Nephron progenitor cell (in vitro differentiated cells): ENCODE measurements at regions not wholly inside any gene's neighbourhood (a gene's known extent, or its start where the extent isn't known, plus 50 kb on each side); places are given as distances from the start of the nearest gene placed in this dataset.
A peak's percentile ranks its signal among the peaks of the same experiment; 100 is the strongest.

Experiments used
- DNase-seq: peaks from one replicate; pipeline ENCODE4 v3.0.0; 2021
- H3K27ac Mint-ChIP-seq: 2 replicates; pipeline ENCODE4 v1.8.0; 2021; ENCODE audit warnings: mild to moderate bottlenecking, moderate library complexity, mixed read lengths
- H3K27me3 Mint-ChIP-seq: 2 replicates; pipeline ENCODE4 v1.8.0; 2021; ENCODE audit warnings: mild to moderate bottlenecking, low read depth, mixed read lengths; ENCODE audit not compliant: poor library complexity
- H3K36me3 Mint-ChIP-seq: 2 replicates; pipeline ENCODE4 v1.8.0; 2021; ENCODE audit warnings: low read depth, mixed read lengths
- H3K4me1 Mint-ChIP-seq: 2 replicates; pipeline ENCODE4 v1.8.0; 2021; ENCODE audit warnings: mixed read lengths
- H3K4me3 Mint-ChIP-seq: 2 replicates; pipeline ENCODE4 v1.8.0; 2021; ENCODE audit warnings: mild to moderate bottlenecking, moderate library complexity, mixed read lengths
- H3K9me3 Mint-ChIP-seq: 2 replicates; pipeline ENCODE4 v1.8.0; 2021; ENCODE audit warnings: mild to moderate bottlenecking, moderate library complexity, mixed read lengths
- CTCF ChIP-seq: fragments of 200-600 bp; sonication (generic); IDR thresholded peaks from 2 replicates; pipeline ENCODE4 v1.5.0; 2021; ENCODE audit warnings: antibody characterized with exemption

GRCh38 chr14:58760121-58760520 lies 122.4 kb downstream of the DACT1 start:
- Mint-ChIP-seq H3K9me3 (no peaks in the 10 kb centered on the region), H3K36me3 (no peaks in the 10 kb centered on the region), H3K4me1 (peaks cover 91% of the 10 kb centered on the region), H3K27ac (no peak overlapping the region), H3K27me3 (no peaks in the 10 kb centered on the region), H3K4me3 (no peak overlapping the region)
- DNase-seq = no peak
- no peak for TF ChIP-seq CTCF

GRCh38 chr14:58762629-58763028 lies 124.9 kb downstream of the DACT1 start:
- no peak for DNase-seq
- no peaks in the 10 kb centered on the region for H3K36me3 Mint-ChIP-seq
- TF ChIP-seq CTCF = no peak
- H3K27ac Mint-ChIP-seq = no peak overlapping the region
- H3K4me3 Mint-ChIP-seq = no peak overlapping the region
- H3K9me3 Mint-ChIP-seq = no peaks in the 10 kb centered on the region
- H3K27me3 Mint-ChIP-seq = no peaks in the 10 kb centered on the region
- peaks cover 91% of the 10 kb centered on the region for H3K4me1 Mint-ChIP-seq

GRCh38 chr14:58763210-58763609 lies 125.4 kb downstream of the DACT1 start:
- peak overlapping the region; percentile 82 for H3K27ac Mint-ChIP-seq
- no peak for DNase-seq
- no peak for TF ChIP-seq CTCF
- no peaks in the 10 kb centered on the region for H3K27me3 Mint-ChIP-seq
- peaks cover 89% of the 10 kb centered on the region for H3K4me1 Mint-ChIP-seq
- H3K4me3 Mint-ChIP-seq = no peak overlapping the region
- H3K9me3 Mint-ChIP-seq = no peaks in the 10 kb centered on the region
- H3K36me3 Mint-ChIP-seq = no peaks in the 10 kb centered on the region

DNA sequence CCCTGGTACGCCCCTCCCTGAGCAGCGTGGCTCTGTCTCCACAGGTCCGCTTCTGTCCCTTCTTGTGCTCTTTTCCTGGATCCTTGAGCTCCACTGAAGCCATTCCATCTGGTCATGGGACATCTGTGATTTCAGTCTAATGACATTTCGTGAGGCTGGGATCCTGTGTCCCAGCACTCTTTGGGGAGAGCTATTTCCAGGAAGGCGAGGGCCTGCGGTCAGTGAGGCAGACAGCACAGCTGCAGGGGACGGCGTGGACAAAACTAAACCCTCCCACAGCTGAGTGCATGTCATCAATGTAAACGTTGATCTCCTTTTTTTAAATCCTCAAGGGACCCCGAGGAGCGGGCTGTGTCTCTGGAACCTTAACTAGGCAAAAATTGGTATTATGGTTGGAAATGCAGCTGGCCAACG lies 127.7 kb downstream of the DACT1 start:
- peak overlapping the region; percentile 98 for H3K27ac Mint-ChIP-seq
- H3K4me3 Mint-ChIP-seq = peak overlapping the region; percentile 62
- H3K4me1 Mint-ChIP-seq = peaks cover 88% of the 10 kb centered on the region
- H3K36me3 Mint-ChIP-seq = no peaks in the 10 kb centered on the region
- H3K27me3 Mint-ChIP-seq = peaks cover 3% of the 10 kb centered on the region
- TF ChIP-seq CTCF = no peak
- no peaks in the 10 kb centered on the region for H3K9me3 Mint-ChIP-seq
- DNase-seq = peak; percentile 45

GRCh38 chr14:58765843-58766242 lies 128.1 kb downstream of the DACT1 start:
- TF ChIP-seq CTCF = no peak

DNA sequence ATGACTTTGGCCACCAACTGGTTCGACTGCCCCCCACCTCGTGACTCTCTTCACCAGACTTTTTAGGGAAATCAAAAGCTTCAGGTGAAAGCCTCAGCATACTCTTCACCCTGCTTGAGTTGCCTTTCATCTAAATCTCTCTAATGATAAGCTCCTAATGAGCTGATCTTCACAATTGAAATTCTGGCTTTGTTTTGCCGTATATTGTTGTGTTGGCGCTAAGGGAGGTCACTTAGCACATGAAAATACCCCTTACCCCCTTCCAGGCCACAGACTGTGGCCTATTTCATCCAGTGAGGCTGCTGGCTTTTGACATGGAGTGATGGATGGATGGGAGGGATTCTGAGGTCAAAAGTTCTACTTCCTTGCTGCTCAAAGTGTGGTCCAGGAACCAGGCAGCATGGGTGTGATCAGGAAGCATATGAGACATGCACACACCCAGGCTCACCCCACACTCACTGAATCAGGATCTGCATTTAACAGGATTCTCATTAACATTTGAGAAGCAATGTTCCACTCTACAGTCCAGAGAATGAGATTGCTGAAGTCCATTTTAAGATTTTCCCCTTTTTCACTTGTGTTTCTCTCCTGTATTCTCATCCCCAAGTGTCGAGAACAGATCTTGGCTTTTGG lies 131.4 kb downstream of the DACT1 start:
- Mint-ChIP-seq H3K4me3 (peak overlapping the region; percentile 37), H3K4me1 (peaks cover 96% of the 10 kb centered on the region), H3K9me3 (no peaks in the 10 kb centered on the region), H3K27ac (peak overlapping the region; percentile 44), H3K27me3 (peaks cover 3% of the 10 kb centered on the region), H3K36me3 (no peaks in the 10 kb centered on the region)
- no peak for TF ChIP-seq CTCF
- DNase-seq = peak; percentile 20

More at GRCh38 chr14:58765843-58766242, 128.1 kb downstream of the DACT1 start:
- no peak for DNase-seq
- H3K36me3 Mint-ChIP-seq = no peaks in the 10 kb centered on the region
- no peaks in the 10 kb centered on the region for H3K9me3 Mint-ChIP-seq
- peaks cover 88% of the 10 kb centered on the region for H3K4me1 Mint-ChIP-seq
- H3K27me3 Mint-ChIP-seq = peaks cover 3% of the 10 kb centered on the region
- H3K27ac Mint-ChIP-seq = peak overlapping the region; percentile 98
- peak overlapping the region; percentile 62 for H3K4me3 Mint-ChIP-seq
